ENCODE measurements at regions not wholly inside any gene's neighbourhood (a gene's known extent, or its start where the extent isn't known, plus 50 kb on each side); places are given as distances from the start of the nearest gene placed in this dataset.
"Not testable (repeated sequence)": the region's sequence is repeated elsewhere in the genome, so short reads cannot be mapped to it uniquely, and the experiment has no call there.

DNA sequence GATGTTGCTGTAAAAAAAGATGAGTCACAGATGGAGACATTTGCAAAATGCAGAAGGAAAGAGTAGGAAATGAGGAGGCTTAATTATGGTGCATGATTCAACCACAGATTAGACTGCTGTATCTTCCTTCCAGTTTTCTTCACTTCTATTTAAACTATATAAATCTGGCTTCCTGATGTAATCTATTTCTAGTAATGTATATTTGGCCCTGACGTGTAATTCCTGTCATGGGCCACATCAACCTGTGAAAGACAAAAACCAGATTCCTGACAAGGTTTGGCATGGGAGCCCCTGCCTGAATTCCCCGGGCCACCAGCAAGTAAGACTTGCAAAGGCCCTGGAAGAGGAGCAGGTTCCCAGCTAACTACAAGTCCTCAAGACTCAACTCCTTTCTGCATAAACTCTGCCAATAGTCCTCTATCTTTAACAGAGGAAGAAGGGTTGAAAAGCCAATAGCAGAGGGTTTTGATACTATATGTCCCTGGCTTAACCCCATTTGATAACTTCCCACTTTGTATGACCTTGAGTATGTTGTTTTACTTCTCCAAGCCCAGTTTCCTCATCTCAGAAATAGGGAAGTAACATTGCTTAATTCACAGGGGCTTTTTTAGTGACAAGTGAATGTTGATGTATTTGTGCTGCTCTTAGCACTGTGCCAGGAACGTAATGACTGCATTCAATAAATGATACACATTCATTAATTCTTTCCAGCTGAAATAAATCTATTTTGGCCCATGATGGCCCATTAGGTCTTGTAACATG, 172.7 kb downstream of the SPRY2 start:
- DNase-seq, result no peak

DNA sequence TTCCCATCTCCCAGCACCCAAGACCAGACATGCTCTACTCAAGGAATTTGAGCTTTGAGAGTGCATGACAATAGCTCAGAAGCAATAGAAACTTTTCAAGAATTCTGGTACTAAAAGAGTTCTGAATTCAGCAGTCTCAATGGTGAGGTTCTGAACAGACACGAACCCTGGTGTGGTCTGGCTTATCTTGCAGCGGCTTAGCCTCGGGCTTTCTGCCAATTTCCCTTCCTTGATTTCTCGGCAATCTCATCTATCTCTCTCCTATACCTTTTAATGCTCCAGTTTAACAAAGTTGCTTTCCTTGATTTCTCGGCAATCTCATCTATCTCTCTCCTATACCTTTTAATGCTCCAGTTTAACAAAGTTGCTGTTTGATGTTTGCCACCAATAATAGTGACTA, 174.6 kb downstream of the SPRY2 start:
- no peak for DNase-seq

DNA sequence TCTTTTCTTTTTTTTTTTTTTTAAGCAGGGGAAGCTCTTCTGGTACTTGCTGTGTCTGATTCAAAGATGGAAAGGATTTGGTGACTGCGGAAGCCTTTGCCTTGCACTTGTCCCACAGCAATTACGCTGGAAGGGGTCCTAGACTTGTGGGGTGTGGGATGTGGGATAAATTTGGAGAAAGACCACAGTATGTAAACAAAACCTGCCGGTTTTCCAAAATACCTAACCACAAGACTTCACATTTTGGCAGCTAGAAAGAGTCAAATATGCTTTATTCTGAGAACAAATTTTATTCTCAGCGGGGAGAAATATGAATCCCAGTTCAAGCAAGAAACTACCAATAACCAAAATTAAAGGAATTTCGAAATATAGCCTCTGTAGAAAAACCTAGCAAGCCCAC, 176.5 kb downstream of the SPRY2 start:
- DNase-seq, result no peak

DNA sequence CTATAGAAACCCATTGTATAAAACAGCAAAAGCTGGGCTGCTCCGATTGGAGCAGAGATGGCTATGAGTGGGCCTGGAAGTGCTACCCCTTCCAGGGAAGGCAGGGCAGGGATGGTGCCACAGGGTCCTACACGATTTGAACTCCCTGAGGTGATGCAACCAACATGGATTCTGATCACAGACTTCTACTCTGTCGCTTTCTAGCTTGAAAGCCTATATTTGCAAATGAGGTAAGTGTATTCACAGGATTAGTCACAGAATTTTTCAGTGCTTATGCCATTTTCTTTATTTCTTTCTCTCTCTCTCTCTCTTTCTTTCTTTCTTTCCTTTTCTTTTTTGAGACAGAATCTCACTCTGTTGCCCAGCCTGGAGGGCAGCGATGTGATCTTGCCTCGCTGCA, 179.0 kb downstream of the SPRY2 start:
- DNase-seq, result no peak

DNA sequence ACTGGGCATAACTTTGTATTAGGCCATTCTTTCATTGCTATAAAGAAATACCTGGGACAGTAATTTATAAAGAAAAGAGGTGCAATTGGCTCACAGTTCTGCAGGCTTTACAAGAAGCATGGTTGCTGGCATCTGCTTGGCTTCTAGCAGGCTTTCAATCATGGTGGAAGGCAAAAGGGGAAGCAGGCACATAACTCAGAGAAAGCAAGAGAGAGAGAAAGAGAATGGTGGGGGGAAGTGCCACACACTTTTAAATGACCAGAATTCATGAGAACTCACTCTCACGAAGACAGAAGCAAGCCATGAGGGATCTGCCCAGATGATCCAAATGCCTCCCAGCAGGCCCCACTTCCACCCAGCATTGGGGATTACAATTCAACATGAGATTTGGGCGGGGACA, 179.7 kb downstream of the SPRY2 start:
- DNase-seq, result no peak

DNA sequence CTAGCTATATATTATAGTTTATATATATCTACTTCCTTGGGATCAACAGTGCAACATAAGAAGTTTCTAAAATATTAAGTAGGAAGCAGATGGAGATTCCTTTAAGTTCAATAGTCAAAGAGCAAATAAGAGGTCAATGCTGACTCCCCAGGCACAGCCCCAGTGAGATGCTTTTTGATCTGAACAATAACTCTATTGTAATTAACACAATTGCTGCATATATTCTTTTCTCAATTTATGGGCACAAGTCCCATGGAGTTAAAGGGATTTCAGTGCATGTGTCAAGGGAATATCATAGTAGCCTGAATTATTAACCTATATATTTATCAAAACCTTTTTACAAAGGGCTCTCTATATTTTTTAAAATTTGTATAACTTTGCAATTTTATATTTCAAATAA, 180.8 kb downstream of the SPRY2 start:
- DNase-seq, result no peak

DNA sequence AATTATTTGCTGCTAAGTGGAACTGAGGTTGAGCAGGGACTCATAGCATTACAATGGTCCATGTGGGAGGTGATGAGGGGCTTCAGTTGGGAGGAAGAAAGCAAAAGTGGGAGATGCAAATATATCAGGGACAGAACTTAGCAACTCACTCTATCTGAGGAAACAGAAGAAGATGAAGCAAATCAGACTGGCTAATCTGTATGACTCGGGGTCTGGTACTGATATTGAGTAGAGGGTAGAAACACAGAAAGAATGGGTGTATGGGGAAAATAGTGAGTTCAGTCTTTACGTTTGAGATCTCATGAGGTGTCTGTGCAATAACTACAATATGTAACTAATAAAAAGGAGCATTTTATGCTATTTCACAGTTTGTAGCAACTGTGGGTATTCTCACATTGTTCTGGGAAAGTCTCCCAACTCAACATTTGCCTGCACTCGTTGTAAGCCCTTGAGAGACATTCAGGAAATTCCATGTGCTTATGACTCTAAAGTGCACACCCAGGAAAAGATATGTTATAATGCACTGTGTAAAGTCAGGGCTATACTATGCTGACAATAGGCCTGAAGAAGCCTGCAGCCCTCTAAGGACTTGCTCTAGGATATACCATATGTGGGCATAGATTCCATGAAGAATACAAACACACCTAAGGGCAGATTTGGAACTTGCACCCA, 183.5 kb downstream of the SPRY2 start:
- no peak for DNase-seq

DNA sequence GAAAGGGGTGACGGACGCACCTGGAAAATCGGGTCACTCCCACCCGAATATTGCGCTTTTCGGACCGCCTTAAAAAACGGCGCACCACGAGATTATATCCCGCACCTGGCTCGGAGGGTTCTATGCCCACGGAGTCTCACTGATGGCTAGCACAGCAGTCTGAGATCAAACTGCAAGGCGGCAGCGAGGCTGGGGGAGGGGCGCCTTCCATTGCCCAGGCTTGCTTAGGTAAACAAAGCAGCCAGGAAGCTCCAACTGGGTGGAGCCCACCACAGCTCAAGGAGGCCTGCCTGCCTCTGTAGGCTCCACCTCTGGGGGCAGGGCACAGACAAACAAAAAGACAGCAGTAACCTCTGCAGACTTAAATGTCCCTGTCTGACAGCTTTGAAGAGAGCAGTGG, 188.8 kb downstream of the SPRY2 start:
- DNase-seq, result not testable (repeated sequence)

DNA sequence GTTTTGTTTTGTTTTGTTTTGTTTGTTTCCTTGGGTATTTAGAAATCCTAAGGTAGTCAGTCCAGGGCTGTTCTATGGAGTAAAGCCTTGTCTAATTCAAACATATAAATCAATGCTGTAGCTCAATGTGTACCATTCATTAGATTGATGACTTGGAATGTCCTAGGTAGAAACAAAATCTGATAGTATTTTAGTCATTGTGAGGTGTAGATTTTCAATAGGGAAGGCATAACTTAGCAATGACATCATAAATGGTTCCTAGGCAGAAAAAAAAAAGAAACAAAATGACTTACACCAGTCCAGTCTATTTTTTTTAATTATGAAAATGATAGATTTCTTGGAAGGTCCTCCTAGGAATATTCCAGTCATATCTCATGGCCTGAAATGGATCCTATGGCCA, 189.9 kb downstream of the SPRY2 start:
- DNase-seq, result no peak

DNA sequence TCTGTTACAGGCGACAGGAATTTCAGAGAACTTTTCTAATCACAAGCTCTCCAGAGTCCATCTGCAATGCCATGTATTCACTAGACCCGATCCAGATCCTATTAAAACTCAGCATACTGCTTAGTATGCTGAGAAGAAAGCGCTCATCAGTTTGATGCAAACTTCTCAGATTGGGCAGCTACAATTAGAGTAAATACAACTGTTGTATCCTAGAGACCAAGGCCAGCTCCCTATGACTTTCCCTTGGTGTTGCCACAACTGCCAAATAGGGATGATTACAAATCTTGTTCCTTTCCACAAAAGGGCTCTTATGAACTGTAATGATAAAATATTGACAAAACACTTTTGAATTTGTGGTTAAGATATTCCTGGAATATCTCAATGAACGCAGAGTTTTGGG, 191.2 kb downstream of the SPRY2 start:
- no peak for DNase-seq

DNA sequence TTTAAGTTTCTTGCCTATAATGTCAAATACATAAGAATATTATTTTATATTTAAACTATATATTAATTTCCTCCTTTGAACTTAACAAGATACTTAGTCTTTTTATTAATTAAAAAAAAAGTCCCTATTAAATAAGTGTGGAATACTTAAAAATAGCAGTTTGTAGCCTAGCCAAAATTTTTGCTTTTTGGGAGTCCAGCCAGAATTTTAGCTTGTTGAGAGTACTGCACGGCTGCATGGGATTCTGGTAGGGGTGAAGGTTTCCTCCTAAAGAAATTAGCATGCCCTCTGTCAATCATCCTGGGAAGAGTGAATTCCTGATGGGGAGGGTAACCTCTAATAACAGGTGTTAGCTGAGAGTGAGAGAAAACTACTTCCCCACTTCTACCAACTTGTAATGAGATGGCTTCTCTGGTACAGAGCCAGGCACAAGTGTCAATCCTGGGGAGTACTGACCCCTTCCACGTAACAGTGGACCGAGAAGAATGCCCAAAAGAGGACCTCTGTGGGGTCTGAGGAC, 195.7 kb downstream of the SPRY2 start:
- no peak for DNase-seq

DNA sequence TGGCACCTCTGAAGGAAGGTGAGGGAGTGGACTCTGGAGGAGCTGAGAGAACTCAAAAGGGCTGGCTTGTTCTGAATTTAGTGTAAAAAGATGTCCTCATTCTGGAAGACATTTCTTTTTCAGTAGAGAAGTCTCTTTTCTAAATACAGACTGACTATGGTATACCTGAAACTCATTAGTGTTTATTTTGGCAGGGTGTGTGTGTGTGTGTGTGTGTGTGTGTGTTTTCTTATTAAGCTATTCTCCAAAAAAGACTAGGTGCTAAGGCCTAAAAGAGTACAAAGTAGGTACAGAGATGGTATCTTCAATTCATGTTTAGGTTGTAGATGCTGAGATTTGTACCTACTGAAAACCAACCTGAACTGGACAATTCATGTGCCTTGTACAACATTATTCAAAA, 196.4 kb downstream of the SPRY2 start:
- no peak for DNase-seq

DNA sequence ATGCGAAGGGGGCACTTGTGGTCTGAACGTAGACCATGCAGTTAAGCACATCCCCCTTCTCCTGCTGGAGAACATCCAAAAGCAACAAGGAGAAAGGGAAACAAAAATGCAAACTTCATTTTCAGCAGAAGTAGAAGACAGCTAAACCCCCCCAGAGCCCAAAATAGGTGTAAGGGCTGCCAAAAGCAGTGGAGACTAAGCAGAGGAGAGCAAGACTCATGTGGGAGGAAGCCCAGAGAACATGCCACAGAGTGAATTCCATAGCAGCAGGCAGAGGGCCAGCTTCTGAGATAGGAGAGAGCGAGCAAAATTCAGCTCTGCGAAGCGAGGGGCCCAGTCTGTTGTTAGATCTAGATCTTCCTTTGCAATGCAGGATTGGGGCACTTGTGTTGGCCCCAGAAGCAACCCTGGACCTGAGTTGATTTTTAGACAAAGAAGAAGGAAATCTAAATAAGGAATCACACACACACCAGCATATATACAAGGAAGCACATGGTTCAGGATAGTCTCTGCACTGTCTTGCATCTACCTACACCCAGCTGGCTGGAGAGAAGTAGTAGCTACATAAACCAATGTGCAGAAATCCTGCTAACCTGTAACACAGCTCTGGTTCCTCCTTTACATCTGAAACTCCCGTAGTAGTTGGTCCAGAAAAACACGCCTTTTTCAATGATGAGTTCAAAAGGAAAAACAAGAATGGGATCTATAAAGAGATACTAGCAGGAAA, 199.6 kb downstream of the SPRY2 start:
- DNase-seq, result no peak

DNA sequence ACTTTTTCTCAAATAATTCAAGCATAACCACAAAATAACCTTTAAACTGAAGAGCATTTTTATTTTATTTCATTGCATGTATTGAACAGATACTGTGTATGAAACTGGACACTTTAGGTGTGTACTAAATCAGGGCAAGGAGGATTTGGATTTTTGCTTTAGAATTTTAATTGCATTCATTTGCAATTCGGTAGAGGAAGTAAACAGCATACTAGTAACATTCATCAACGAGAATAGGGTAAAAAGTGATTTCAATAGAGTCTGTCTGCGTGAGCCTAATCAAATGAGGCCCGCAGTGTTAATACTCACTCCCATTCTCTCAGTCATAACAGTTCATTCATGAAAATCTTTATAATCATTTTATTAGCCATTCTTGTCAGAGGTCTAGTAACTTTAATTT, 200.2 kb downstream of the SPRY2 start:
- no peak for DNase-seq

DNA sequence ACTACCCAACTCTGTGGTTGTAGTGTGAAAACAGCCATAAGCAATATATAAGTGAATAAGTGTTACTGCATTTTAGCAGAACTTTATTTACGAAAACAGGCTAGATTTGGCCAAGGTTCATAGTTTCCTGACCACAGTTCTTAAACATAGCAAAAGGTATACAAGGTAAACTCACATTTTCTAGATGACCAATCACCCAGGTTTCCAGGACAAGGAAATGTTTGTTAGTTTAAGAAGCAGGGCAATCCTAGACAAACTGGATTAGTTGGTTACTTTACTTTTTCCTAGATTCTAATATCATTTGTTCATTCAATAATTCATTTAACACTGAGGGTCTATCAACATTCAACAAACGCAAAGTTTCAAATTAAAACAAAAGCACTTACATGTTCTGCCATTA, 201.7 kb downstream of the SPRY2 start:
- no peak for DNase-seq

DNA sequence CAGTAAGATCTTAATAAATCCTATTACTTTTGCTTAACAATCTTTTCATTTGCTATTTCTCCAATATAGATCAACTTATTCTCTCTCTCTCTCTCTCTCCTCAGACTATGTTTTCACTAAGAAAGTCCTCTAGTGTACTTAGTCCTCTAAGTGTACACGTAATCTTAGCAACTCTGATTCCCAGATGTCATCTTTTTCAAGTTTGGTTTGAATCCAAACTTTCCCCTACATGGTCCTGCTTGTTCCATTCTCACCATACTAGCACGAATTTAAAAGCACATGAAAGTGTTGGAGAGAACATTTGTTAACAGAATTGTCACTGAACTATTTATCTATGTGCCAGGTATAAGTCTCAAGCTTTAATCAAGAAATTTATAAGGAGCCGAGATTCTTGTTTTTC, 202.9 kb downstream of the SPRY2 start:
- no peak for DNase-seq

DNA sequence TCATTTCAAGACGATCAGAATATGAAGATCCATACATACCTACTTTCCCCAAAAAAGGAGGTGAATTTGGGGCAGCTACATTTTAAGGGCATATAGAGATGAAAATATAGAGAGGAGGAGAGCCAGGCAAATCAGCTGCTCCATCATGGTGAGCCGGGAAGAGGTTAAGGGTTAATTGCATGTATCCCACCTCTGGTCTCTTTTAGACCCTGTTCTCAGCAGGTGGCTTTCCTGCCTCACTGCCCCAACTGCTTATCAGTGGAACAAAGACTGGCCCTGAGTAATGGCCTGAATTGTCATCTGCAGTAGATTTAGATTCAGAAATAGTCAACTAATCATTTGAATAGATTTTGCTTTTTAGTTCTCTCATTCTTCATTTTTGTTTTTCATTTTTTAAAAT, 206.6 kb downstream of the SPRY2 start:
- DNase-seq, result no peak

DNA sequence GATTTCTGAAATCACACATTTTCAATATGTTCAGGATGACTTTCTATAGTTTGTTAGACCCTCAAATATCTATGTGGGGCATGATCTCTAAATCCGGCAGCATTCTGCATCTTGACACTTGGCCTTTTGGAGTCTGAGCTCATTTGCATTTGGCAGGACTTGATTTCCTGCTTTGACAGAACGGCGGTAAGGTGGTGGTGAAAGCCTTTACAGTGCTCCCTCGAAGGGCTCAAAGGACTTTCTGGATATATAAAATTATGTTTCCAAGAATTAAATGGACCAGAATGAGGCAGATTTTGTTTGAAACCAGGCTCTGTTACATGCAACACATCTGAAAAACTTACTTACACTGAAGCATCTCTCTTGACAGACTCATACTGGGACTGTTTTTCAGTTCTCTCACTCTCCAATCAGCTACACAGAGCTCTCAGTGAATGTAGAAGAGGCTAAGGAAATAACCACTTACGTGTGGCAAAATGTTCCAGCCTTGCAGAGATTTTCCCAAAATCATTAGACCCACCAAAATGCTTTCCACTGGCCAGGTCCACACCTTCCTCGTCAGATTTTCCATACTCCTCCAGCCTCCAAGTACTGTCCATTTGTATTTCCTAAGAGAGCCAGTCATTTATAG, 207.2 kb downstream of the SPRY2 start:
- no peak for DNase-seq

DNA sequence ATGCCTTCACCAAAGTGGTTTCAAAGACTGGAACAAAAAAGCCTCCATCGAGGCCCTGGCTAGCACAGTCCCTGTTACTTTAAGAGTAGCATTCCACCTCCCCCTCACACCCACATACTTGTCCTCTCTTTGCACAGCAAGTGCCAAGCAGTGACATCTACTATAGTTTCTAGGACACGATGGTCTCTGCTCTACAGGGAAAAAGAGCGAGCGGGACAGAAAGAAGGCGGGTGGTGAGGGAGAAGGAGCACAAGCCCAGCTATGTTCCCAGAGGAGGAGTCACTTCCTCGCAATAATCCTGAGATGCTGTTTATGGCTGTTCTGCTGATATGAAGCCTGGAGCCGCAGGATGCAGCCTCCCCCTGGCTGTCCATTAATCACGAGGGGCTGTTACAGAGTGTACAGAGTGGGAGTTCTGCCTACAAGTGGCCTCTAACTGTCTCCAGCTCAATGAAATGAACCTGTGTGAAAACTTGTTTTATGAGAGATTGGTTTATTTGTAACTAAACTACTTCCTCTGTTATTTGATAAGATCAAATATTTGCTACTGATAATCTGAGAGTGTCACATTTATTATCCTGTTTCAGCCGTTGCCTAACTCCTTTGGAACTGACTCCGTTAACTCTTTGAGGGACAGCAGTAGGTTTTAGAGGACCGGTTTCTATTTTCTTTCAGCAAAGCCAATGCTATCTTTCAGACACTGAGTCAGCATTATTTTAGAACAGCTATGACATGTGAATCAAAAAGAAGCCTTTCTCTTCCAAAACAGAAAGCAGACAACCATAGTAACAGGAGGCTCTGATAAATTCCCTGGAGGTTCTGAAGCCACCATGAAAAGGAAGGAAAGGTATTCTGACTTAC, 208.0 kb downstream of the SPRY2 start:
- DNase-seq, result no peak

DNA sequence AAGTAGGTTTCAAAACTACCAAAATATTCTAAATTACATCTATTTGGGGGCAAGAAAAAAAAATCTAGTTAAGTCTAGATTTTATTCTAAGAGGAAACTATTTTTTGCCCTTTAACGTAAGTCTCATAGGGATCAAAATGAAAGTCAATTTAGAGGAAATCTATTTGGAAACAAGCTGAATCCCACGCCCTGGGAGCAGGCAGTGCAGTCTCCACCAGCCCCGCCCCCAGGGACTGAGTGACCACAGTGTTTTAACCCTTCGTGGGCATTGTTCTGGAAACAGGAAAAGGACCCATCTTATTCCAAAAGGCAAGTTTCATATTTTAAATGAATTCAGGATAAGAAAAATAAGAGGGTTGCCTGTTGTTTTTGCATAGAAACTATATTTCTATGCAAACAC, 209.7 kb downstream of the SPRY2 start:
- DNase-seq, result no peak

DNA sequence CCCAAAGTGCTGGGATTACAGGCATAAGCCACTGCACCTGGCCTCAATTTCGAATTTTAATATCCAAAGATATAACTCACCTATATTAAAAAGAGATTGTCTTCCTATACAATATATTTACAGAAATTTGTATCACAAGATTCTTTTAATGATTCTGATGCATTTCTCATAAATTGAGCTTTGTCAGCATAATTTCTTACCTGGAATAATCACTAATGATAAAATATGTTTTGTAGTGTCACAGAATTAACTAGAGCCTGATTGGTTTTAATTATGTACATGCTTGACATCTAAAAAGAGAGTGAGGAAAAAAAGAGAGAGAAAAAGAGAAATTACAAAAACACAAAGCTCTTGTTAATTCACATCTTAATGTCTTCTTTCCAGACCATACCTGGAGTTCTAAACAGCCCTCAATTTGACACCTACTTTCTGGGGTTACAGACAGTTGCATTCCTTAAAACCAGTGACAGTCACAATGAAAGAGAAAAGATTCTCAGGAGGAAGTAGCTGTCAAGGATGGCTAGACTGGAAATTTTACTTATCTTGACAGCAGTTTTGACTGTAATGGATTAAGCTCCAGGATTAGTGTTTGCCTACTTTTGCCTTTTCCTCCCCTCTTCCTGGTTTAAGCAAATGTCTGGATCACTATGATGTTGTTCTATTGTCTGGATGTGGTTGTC, 214.4 kb downstream of the SPRY2 start:
- DNase-seq, result no peak

DNA sequence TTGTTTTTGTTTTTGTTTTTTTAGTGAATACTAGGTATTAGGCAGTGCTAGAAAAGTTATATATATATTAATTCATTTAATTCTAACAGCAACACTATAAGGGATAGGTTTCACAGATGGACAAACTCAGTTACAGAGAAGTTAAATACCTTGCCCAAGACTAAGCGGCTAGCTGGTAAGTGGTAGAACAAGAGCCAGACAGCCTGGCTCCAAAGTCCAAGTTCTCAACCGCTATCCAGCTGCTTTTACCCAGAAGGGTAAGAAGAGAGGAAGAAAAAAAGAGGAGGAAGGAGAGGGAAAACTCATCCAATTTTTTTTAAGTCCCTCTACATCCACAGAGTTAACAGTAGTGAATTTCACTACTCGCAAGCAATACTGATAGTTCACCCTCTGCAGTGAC, 217.0 kb downstream of the SPRY2 start:
- no peak for DNase-seq

All from activated naive CD4-positive, alpha-beta T cell treated with anti-CD3 and anti-CD28 coated beads, Interleukin-2, amount 50 U/mL, for 16 hours (primary cell).